Stimulated activated CD8-positive, alpha-beta memory T cell treated with anti-CD3 and anti-CD28 coated beads, Interleukin-7, amount 100 ng/mL, for 48 hours (primary cell): ENCODE measurements at regions not wholly inside any gene's neighbourhood (a gene's known extent, or its start where the extent isn't known, plus 50 kb on each side); places are given as distances from the start of the nearest gene placed in this dataset.
"Not testable (repeated sequence)": the region's sequence is repeated elsewhere in the genome, so short reads cannot be mapped to it uniquely, and the experiment has no call there.

Experiments used
- DNase-seq, 2 donors: peaks; one replicate each; pipeline ENCODE4 v3.0.0-alpha.2; 2020; ENCODE audit warnings: low read depth in 1 of 2; ENCODE audit errors: extremely low read depth in 1 of 2

DNA sequence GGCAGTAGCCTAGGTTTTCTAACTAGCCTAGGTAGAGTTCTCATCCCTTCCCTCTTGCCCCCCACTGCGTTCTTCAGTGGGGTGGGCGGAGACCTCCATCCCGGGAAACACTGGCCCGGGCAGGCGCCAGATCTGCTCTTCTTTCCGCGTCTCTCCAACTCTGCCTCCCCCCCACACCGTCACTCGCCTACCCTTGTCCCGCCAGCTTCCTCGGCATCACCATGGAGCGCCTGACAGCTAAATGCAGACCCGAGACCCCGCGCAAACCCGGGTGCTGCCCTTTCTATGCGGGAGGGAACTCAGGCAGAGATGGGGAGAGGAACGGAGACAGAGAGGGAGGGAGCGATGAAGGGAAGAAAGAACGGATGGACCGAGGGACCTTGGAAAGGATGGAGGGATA is 1494.8 kb upstream of the DEFB115 start:
- no peak for DNase-seq

DNA sequence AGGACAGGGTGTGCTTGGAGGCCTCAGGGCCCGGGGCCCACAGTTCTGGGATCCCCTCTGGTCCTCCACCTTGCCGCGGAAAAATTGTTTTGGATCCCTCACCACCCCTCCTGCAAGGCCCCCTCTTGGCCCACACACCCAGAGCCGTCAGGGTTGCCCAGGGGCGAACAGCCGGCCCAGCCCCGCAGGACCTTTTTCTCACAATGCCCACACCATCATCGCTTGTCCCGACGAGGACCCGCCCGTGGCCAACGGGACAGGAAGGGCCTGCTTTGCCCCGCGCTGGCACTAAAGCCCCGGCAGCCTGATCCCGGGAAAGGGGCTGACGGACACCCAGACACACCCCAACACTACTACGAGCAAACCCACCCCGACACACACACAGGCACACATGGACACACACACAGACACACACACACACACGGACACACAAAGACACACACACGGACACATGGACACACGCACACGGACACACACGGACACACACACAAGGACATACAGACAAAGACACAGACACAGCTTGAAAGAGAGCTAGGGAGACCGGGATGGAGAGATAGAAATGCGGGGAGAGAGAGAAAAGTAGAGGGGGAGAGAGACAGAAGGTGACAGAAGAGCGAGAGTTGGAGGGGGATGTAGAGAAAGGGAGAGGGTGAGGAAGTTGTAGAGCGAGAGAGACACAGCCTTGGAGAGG is 1493.5 kb upstream of the DEFB115 start:
- no peak for DNase-seq

- DNase-seq: peak in 1 of 2 donors; percentile 21
Measured at GRCh38 chr20:29764922-29765610, 1492.4 kb upstream of the DEFB115 start.

DNA sequence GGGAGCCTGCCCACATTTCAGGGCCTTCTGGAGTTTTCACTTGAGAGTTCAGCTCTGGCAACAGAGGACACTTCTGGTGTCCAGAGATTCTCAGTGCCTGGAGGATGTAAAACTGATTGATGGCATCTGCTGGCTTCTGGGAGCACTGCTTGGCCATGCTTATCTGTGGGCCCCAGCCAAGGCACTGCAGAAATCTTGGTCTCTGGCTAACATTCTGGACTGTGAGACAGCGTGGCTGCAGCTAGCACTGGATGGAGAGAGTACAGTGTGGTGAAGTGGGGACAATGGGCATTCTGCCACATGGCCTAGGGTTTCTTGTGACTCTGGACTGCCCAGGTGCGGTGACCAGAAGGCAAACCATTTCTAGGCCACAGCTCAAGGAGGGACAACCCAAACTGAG is 1479.4 kb upstream of the DEFB115 start:
- not testable (repeated sequence) for DNase-seq

GRCh38 chr20:29781217-29781616 is 1476.2 kb upstream of the DEFB115 start:
- not testable (repeated sequence) for DNase-seq

DNA sequence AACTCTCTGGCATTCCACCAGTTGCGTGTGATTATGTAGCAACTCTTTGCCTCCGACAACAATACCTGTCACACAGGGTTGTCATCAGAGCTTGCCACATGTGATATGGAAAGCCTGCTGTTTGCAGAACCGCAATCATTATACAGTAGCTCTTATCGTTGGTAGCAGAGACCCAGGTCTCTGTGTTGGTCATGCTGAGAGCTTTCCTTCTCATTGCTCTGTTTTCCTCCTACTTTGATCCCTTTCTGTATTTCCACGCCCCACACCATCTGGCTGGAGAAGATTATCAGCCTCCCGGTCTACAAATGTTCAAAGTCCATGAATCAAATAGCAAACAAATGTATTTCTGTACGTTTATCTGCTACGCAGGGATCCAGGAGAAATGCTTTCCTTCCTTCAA is 1475.6 kb upstream of the DEFB115 start:
- not testable (repeated sequence) for DNase-seq

GRCh38 chr20:29787456-29787855 is 1470.0 kb upstream of the DEFB115 start:
- DNase-seq: not testable (repeated sequence)

DNA sequence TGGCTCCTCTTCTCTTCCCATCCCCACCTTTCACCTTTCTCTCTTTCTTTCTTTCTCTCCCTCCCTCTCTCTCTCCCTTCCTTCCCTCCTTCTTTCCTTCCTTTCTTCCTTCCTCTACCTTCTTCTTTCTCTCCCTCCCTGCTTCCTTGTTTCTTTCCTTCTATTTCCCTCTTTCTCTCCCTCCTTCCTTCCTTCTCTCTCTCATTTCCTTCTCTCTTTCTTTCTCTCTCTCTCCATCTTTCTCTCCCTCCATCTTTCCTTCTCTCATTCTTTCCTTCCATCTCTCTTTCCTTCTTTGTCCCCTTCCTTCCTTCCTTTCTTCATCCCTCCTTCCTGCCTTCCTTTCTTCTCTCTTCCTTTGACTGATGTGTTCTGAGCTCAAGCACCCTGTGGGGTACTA is 1467.0 kb upstream of the DEFB115 start:
- DNase-seq: no peak

- not testable (repeated sequence) for DNase-seq
Measured at GRCh38 chr20:29831508-29831907, 1426.0 kb upstream of the DEFB115 start.

GRCh38 chr20:29868014-29868413 is 1389.5 kb upstream of the DEFB115 start:
- not testable (repeated sequence) for DNase-seq

- not testable (repeated sequence) for DNase-seq
Measured at GRCh38 chr20:29868688-29869087, 1388.8 kb upstream of the DEFB115 start.

GRCh38 chr20:29871816-29872215 is 1385.6 kb upstream of the DEFB115 start:
- DNase-seq: not testable (repeated sequence)

GRCh38 chr20:29873946-29874345 is 1383.5 kb upstream of the DEFB115 start:
- no peak for DNase-seq

DNA sequence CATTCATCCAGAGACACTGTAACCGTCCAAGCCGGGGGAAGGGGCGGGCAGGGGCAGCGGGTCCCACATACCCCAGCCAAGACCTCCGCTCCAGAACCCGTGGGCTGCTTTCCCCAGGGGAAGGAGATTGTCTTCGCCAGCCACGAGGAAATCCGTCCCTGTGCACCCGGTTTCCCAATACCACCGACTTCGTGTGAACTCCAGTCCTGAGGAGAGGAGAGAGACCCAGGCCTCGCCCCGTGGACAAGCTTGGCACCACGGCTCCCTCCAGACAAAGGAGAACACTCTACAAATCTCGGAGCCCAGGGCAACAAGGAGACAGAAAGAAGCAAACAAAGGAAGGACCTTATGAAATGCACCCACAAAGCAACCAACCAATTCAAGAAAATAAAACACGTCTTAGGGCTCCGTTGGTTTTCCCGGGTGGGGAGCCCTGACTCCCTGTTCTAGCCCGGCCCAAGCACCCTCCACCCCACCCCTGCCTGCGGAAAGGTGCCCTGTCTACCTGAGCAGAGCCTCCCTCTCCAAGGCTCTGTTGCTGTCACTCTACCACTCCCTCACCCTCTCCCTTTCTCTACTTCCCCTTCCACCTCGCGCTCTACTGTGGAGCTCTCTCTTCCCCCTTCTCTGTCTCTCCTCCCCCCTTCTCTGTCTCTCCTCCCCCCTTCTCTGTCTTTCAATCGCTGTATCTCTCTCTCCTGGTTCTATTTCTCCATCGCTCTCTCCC is 1382.8 kb upstream of the DEFB115 start:
- no peak for DNase-seq

GRCh38 chr20:29875321-29876083 is 1382.0 kb upstream of the DEFB115 start:
- not testable (repeated sequence) for DNase-seq

GRCh38 chr20:29876084-29876910 is 1381.2 kb upstream of the DEFB115 start:
- DNase-seq: not testable (repeated sequence)

DNA sequence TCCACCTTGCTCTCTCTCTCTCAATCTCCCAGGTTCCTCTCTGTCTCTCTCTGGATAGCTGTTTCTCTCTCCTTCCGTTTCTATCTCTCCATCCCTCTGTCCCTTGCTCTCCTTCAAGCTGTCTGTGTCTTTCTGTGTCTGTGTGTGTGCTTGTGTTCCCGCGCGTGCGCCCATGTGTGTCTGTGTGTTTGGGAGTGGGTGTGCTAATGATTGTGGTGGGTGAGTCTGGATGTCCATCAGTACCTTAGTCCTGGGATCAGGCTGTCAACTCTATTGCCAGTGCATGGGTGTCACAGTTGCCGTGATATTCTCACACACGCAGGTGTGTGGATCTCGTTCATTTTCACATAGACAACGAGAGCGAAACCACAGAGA is 1380.6 kb upstream of the DEFB115 start:
- DNase-seq: no peak

- not testable (repeated sequence) for DNase-seq
Measured at GRCh38 chr20:29877411-29878280, 1379.8 kb upstream of the DEFB115 start.

DNA sequence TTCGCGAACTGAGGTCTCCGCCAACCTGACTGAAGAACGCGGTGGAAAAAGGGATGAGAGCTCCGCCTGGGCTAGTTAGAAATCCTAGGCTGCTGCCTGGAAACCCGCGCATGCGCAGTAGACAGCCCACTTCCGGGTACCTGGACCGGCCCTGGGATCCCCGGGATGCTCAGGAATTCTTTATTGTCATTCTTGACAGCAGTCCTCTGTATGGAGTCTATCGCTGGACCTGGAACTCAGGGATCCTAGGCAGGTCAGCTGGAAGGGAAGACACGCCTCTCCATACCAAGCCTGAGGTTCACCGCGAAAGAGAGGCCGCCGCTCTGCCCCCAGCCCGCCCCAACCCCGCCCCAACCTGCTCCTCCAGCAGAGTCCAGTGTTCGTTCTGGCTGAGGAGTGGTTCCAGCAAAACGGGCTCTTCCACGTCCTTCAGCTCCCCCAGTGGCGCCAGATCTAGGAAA is 1379.2 kb upstream of the DEFB115 start:
- DNase-seq: no peak
